ENCODE measurements at regions not wholly inside any gene's neighbourhood (a gene's known extent, or its start where the extent isn't known, plus 50 kb on each side); places are given as distances from the start of the nearest gene placed in this dataset.

DNA sequence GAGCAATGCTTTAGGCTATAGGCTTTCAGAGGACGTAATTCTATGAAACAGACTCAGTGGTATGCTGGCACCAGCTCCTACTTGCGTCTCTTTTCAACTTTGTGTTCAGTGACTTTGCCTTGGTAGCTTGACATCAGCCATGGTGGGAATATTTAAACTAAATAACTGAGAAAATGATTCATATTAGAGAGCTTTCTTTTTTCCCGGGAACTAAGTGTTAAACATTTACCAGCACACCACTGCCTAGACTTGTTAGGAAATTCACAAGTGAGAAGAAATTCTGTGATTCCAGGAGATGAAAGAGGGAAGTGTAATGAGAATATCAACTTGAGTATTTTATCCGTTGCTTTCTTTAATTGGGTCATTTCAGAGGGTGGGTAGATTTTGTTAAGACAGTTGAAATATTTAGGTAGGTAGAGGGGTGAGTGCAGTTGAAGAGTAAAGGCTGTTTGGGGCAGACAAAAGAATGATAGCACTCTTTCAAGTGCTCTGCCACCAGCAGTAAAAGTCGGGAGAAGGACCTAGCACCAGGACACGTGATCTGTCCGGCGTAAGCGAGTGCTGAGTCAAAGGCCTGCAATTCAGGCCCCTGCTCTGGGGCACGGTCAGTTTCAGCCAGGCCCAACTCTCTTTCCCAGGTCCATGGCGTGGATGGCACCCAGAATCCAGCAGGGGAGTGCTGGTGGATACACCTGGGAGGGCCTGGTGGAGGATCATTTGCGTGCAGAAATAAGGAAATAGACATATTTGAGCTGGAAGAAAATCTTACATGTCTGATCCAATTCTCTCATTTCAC is 206.3 kb downstream of the SNX10 start:
- Mint-ChIP-seq H3K27me3 (ENCODE audit: unreplicated experiment) (peaks cover 2% of the 10 kb centered on the region), H3K4me1 (ENCODE audit: unreplicated experiment) (peaks cover 5% of the 10 kb centered on the region), H3K4me3 (ENCODE audit: unreplicated experiment) (no peak overlapping the region), H3K27ac (ENCODE audit: unreplicated experiment) (no peak overlapping the region), H3K36me3 (ENCODE audit: low read depth, unreplicated experiment) (no peaks in the 10 kb centered on the region), H3K9me3 (ENCODE audit: unreplicated experiment) (no peaks in the 10 kb centered on the region)
- no peak for DNase-seq (ENCODE audit: low spot score)
- TF ChIP-seq, protein P1, sequence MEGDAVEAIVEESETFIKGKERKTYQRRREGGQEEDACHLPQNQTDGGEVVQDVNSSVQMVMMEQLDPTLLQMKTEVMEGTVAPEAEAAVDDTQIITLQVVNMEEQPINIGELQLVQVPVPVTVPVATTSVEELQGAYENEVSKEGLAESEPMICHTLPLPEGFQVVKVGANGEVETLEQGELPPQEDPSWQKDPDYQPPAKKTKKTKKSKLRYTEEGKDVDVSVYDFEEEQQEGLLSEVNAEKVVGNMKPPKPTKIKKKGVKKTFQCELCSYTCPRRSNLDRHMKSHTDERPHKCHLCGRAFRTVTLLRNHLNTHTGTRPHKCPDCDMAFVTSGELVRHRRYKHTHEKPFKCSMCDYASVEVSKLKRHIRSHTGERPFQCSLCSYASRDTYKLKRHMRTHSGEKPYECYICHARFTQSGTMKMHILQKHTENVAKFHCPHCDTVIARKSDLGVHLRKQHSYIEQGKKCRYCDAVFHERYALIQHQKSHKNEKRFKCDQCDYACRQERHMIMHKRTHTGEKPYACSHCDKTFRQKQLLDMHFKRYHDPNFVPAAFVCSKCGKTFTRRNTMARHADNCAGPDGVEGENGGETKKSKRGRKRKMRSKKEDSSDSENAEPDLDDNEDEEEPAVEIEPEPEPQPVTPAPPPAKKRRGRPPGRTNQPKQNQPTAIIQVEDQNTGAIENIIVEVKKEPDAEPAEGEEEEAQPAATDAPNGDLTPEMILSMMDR (IDR thresholded peaks at IDR 0.05; ENCODE audit: unreplicated experiment), result no peak

DNA sequence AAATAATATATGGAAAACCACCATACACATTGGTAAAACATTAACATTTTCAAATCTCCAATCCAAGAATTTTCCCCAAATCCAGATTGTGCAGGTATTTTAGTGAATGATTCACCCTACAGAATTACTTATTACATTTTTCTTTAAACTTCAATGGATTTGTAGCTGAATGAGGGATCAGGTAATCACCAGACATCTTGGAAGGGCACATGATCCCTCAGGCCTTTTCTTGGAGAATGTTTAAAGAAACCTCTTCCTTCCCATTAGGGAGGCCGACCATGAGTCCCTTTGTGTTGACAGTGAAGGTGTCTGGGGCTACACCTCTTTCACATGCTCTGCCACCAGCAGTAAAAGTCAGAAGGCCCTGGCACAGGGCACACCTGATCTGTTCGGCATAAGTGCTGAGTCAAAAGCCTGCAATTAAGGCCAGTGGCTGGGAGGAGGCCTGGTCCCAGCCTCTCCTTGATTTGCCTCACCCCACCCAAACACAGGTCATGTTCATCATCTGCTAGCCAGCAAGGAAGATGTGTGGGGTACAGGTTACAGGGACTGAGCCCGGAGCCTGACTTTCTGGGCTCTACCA is 207.7 kb downstream of the SNX10 start:
- H3K27ac Mint-ChIP-seq (ENCODE audit: unreplicated experiment), result no peak overlapping the region
- H3K27me3 Mint-ChIP-seq (ENCODE audit: unreplicated experiment), result peaks cover 4% of the 10 kb centered on the region

DNA sequence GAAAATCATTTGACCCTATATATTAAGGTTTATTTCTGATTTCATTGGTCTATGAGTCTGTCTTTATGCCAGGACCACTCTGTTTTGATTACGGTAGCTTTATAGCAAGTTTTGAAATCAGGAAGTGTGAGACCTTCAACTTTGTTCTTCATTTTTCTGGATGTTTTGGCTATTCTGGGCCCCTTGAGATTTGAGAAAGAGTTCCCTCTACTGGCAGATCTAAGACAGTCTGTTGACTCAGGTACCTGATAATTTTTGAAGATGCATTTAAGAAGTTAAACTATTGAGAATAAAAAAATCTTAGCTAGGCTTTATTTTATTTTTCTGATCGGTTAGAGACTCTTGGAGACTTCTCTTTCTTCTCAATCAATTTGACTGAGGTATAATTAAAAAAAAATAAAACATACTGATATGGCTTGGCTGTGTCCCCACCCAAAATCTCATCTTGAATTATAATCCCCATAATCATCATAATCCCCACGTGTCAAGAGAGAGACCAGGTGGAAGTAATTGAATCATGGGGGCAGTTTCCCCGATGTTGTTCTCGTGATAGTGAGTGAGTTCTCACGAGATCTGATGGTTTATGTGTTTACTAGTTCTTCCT is 209.2 kb downstream of the SNX10 start:
- DNase-seq (ENCODE audit: low spot score), result no peak

More for the DNA sequence above, 207.7 kb downstream of the SNX10 start:
- Mint-ChIP-seq H3K4me1 (ENCODE audit: unreplicated experiment) (peaks cover 15% of the 10 kb centered on the region), H3K9me3 (ENCODE audit: unreplicated experiment) (no peaks in the 10 kb centered on the region), H3K36me3 (ENCODE audit: low read depth, unreplicated experiment) (no peaks in the 10 kb centered on the region), H3K4me3 (ENCODE audit: unreplicated experiment) (no peak overlapping the region)
- DNase-seq (ENCODE audit: low spot score), result no peak
- TF ChIP-seq, protein P1 (IDR thresholded peaks at IDR 0.05; ENCODE audit: unreplicated experiment), result no peak

DNA sequence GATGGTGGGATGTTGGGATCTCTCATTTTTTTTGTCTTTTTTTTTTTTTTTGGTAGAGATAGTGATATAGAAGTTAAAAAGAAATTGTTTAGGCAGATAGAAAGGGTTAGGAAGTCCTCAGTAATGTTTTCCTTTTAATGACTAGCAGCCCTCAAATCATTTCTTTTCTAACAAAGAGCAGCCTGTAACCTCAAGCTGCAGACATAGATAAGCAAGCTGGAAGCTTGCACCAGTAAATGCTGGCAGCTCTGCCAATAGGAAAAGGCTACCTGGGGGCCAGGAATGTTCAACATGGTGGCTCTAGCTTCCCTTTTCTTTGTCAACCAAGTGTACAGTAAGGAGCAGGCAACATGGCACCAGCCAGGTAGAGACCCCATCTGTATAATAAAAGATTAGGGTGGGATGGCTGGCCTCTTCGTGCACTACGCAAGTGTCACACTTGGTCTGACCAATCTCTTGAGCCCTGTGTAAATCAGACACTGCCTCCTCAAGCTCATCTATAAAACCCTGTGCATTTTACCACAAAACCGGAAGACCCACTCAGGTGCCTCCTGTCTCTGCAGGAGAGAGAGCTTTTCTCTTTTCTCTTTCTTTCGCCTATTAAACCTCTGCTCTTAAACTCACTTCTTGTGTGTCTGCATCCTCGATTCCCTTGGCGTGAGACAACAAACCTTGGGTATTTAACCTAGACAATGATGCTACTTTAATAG is 212.9 kb downstream of the SNX10 start:
- H3K4me1 Mint-ChIP-seq (ENCODE audit: unreplicated experiment), result peaks cover 21% of the 10 kb centered on the region
- no peak overlapping the region for H3K4me3 Mint-ChIP-seq (ENCODE audit: unreplicated experiment)
- no peak for DNase-seq (ENCODE audit: low spot score)
- peak overlapping the region; percentile 43 for H3K27ac Mint-ChIP-seq (ENCODE audit: unreplicated experiment)
- no peaks in the 10 kb centered on the region for H3K36me3 Mint-ChIP-seq (ENCODE audit: low read depth, unreplicated experiment)
- no peaks in the 10 kb centered on the region for H3K9me3 Mint-ChIP-seq (ENCODE audit: unreplicated experiment)
- peaks cover 2% of the 10 kb centered on the region for H3K27me3 Mint-ChIP-seq (ENCODE audit: unreplicated experiment)
- TF ChIP-seq, protein P1 (IDR thresholded peaks at IDR 0.05; ENCODE audit: unreplicated experiment), result no peak

More for the DNA sequence above, 209.2 kb downstream of the SNX10 start:
- TF ChIP-seq, protein P1 (IDR thresholded peaks at IDR 0.05; ENCODE audit: unreplicated experiment), result peak; percentile 48
- no peaks in the 10 kb centered on the region for H3K36me3 Mint-ChIP-seq (ENCODE audit: low read depth, unreplicated experiment)
- H3K9me3 Mint-ChIP-seq (ENCODE audit: unreplicated experiment), result no peaks in the 10 kb centered on the region
- H3K27me3 Mint-ChIP-seq (ENCODE audit: unreplicated experiment), result peaks cover 4% of the 10 kb centered on the region
- H3K4me1 Mint-ChIP-seq (ENCODE audit: unreplicated experiment), result peaks cover 21% of the 10 kb centered on the region
- no peak overlapping the region for H3K4me3 Mint-ChIP-seq (ENCODE audit: unreplicated experiment)
- no peak overlapping the region for H3K27ac Mint-ChIP-seq (ENCODE audit: unreplicated experiment)

All from endothelial cell (in vitro differentiated cells).